COR-L47 (cell line): ENCODE measurements at regions not wholly inside any gene's neighbourhood (a gene's known extent, or its start where the extent isn't known, plus 50 kb on each side); places are given as distances from the start of the nearest gene placed in this dataset.
A peak's percentile ranks its signal among the peaks of the same experiment; 100 is the strongest.

ENCODE experiments used
- DNase-seq: peaks from one replicate; lab custom pipeline; 2025; lab: John Stamatoyannopoulos, UW

GRCh38 chr5:155923784-155924183 is 403.2 kb upstream of the SGCD start:
- no peak for DNase-seq

DNA sequence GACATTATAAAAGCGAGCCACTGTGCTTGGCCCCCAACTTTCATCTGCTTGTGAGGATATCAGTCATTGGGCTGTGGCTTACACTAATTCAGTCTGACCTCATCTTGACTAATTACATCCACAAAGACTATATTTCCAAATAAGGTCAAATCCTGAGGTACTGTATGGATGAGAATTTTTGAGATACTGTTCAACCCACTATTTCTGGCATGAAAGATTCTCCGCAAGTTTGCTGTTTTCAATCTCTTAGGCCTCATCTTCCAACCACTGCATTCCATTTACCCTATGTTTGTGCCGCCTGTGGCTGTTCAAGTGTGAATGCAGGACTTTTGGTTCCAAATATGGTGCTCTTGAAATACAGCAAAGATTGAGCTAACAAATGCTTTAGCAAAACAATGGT is 400.9 kb upstream of the SGCD start:
- no peak for DNase-seq

- DNase-seq, result no peak
Observed at GRCh38 chr5:155926766-155927165, 400.2 kb upstream of the SGCD start.

- no peak for DNase-seq
Observed at GRCh38 chr5:155929112-155929511, 397.9 kb upstream of the SGCD start.

GRCh38 chr5:155934964-155935363 is 392.0 kb upstream of the SGCD start:
- DNase-seq, result no peak

DNA sequence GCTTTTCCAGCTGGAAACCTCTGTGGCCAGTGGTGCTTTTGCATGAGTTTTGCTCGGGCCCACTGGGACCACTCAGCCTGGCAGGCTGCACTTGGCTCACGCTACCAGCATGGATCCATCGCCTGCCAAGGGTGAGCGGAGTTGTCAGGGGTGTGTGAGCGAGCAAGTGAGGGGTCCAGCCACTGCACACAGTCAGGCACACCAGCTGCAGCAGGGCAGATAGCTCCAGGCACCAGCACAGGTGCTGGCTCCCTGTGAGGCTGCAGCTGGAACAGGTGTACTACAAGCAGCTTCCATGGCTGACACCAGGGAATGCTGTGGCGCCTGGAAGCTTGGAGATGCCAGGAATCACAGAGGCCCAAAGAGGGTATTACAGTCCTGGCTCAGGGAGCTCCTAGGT is 391.2 kb upstream of the SGCD start:
- DNase-seq, result no peak

- DNase-seq, result no peak
Observed at GRCh38 chr5:155936520-155937406, 390.2 kb upstream of the SGCD start.

- no peak for DNase-seq
Observed at GRCh38 chr5:155938051-155938450, 388.9 kb upstream of the SGCD start.

GRCh38 chr5:155941340-155941739 is 385.6 kb upstream of the SGCD start:
- DNase-seq, result no peak

- DNase-seq, result peak; percentile 10
Observed at GRCh38 chr5:155943516-155944407, 383.2 kb upstream of the SGCD start.

DNA sequence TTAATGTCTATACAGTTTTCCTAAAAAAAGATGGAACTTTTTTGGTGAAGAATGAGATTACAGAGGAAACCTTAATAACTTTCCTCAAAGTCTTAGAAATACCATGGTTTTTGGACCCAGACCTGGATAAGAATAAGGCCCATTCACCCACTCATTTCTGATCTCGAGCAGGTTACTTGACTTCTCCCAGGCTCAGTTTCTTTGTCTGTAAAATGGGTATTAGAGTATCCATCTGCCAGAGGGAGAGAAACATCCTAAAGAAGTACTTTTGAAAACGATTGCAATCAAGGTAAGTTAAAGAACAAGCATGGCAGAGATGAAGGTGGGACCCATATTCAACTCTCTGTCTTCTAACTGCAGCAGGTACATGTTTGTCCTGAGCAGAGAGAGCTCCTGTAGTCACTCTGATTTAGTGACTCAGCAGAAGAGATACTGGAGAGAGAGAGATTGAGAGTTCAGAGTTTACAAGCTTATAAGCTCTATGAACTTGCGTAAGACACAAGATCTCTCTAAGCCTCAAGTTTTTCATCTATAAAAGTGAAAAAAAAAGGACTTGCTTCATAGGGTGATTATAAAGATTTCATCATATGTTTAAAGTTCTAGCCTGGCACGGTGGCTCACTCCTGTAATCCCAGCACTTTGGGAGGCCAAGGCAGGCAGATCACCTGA is 379.4 kb upstream of the SGCD start:
- DNase-seq, result no peak

- DNase-seq, result no peak
Observed at GRCh38 chr5:155948576-155948975, 378.4 kb upstream of the SGCD start.

DNA sequence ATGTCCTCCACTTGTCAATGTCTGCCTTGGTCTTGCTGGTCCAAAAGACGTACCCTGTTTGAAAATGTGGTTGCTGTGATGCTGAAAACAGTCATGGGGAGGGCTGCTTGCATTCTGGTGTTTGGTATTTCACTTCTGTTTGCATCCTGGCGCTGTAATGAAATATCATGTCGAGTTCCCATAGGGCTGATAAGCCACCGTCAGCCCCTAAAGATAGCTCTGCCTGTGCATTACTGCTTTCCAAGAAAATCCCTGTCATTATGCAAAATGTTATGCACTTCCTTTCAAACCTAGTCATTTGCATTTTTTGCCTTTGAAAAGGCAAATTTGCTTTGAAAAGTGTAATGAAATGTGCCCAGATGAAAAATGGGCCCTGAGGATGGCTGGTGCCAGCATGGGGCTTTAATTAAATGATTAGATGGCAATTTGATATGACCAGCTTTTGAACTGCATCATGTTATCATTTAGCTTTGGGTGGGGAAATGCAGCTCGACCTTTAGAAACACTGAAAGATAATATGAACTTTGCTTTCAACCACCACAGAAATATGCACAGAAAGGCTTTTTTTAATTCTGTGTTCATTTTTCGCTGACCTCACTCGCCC is 374.4 kb upstream of the SGCD start:
- no peak for DNase-seq

GRCh38 chr5:155953335-155953734 is 373.6 kb upstream of the SGCD start:
- no peak for DNase-seq

- DNase-seq, result no peak
Observed at GRCh38 chr5:155954701-155955445, 372.1 kb upstream of the SGCD start.

GRCh38 chr5:155957884-155958283 is 369.1 kb upstream of the SGCD start:
- no peak for DNase-seq

DNA sequence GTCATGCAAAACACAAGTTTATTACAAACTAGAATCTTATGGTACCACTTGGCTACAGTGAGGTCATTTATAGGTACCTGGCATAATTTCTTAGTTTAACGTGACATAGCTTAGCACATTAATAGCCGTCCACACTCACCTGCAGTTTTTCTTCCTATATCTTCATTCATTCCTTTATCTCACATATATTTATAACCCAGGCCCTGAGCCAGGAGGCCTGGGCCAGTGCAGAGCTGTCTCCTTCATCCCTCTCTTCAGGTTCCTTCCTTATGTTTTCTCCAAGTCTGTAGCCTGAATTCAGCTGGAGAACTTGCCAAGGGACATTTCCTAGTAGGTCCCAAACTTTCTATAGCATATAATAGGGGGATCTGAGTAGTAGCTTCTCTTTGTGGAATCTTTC is 367.9 kb upstream of the SGCD start:
- no peak for DNase-seq

DNA sequence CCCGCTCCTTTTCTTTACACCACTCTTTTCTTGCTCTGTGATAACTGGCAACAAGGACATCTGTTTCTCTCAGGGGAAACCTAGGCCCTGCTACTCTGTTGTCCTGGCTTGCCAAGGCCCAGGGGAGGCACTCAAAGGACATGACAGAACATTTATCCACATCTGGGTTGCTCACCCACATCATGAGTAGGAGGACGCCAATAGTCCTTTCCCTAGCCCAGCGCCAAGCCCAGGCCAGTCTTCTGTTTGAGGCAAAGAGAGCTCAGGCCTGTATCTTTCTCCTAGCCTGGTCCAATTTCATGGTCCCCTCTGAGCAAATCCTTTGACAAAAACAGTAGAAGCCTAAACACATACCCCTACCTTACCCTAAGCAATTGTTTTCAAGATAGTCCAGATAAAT is 366.8 kb upstream of the SGCD start:
- no peak for DNase-seq

DNA sequence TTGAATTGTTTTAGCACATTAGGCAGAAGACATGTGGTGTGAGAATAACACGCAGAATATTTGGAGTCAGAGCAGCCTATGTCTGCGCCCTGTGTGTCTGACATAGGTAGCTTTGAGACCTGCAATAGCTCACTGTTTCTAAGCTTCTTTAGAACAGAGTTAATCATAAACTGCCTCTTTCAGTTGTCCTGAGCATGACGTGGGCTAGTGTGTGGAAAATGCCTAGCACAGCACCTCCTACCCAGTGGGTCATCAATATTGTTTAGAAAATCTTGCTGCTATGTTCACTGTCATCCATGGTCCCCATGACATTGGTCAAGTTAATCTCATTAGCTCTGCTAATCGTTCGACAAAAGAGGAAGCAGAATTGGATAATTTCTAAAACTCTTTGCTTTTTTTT is 357.4 kb upstream of the SGCD start:
- no peak for DNase-seq

DNA sequence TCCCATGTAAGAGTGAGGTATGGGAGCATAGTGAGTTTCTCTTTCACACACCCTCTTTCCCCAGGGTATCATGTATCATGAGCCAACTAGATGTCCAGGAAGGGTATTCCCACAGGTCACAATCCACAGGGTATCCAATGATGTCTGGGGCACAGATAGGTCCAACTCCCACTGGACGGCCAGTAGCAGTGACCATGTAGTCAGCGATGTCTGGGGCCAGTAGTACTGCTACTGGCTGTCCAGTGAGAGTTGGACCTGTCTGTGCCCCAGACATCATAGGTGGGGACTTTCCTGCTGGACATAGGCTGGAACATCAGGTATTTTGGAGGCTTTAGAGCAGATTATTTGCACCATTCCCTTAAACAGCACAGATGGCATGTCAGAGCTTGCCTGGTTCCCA is 352.6 kb upstream of the SGCD start:
- DNase-seq, result no peak

GRCh38 chr5:155978850-155979249 is 348.1 kb upstream of the SGCD start:
- no peak for DNase-seq
